Sigmoid colon (tissue), 6 donors: ENCODE measurements at regions not wholly inside any gene's neighbourhood (a gene's known extent, or its start where the extent isn't known, plus 50 kb on each side); places are given as distances from the start of the nearest gene placed in this dataset.

Source experiments
- DNase-seq: peaks from one replicate; pipeline ENCODE4 v3.0.0-alpha.2; 2019
- H3K27ac ChIP-seq, 4 donors: fragments of 200-600 bp; sonication (generic); one replicate each; pipeline ENCODE4 v1.5.1; 2016 to 2019; ENCODE audit warnings: mild to moderate bottlenecking in 1 of 4
- H3K27me3 ChIP-seq, 3 donors: fragments of 200-600 bp; sonication (generic); one replicate each; pipeline ENCODE4 v1.5.1; 2019; ENCODE audit warnings: mild to moderate bottlenecking in 1 of 3
- H3K36me3 ChIP-seq, 4 donors: fragments of 200-600 bp; sonication (generic); one replicate each; pipeline ENCODE4 v1.5.1; 2016 to 2019
- H3K4me1 ChIP-seq, 4 donors: fragments of 200-600 bp; sonication (generic); one replicate each; pipeline ENCODE4 v1.5.1; 2017 to 2019
- H3K4me3 ChIP-seq, 4 donors: fragments of 200-600 bp; sonication (generic); one replicate each; pipeline ENCODE4 v1.5.1; 2017 to 2019; ENCODE audit warnings: mild to moderate bottlenecking in 2 of 4, moderate library complexity in 1 of 4
- H3K9me3 ChIP-seq, 4 donors: fragments of 200-600 bp in 3 of 4; sonication (generic) in 3 of 4; one replicate each; pipeline versions ENCODE4 v1.5.1 to v1.6.1; 2013 to 2019
- CTCF ChIP-seq, 4 experiments: fragments of 450-650 bp in 3 of 4; fragments of 200-600 bp in 1 of 4; IDR thresholded peaks; one replicate each; pipeline ENCODE4 v1.5.1; 2016 to 2019; ENCODE audit warnings: antibody characterized with exemption in 4 of 4, mild to moderate bottlenecking in 3 of 4, moderate library complexity in 2 of 4
- EP300 ChIP-seq, 4 donors: sonication (generic); formaldehyde crosslinking; IDR thresholded peaks; one replicate each; pipeline ENCODE4 v1.6.1; 2017; ENCODE audit warnings: antibody characterized with exemption in 4 of 4
- POLR2A ChIP-seq, 2 donors: fragments of 450-650 bp; IDR thresholded peaks; one replicate each; pipeline ENCODE4 v1.6.1; 2016; ENCODE audit warnings: antibody characterized with exemption in 2 of 2, mild to moderate bottlenecking in 2 of 2, moderate library complexity in 2 of 2
- POLR2AphosphoS5 ChIP-seq, 4 donors: sonication (generic); formaldehyde crosslinking; IDR thresholded peaks; one replicate each; pipeline ENCODE4 v1.6.1; 2017; ENCODE audit warnings: antibody characterized with exemption in 4 of 4
- WGBS, 2 donors: extraction: QIAGEN DNeasy Blood & Tissue Kit; methylation state at CpG; one replicate each; pipeline ENCODE4 v1.1.7; 2013; 5-methylcytosine and 5-hydroxymethylcytosine counted together
- intact Hi-C: fragments of 100-400 bp; cut with DNase I; formaldehyde crosslinking; loops from one replicate; pipeline ENCODE4 v1.15.1; 2023
- donor health status: healthy with polysubstance abuse.
- donor health status: healthy.

GRCh38 chr21:41102281-41102680 is 65.7 kb upstream of the BACE2 start:
- H3K27me3 ChIP-seq, result peaks cover 0 to 18% (median 0%) of the 10 kb centered on the region in 3 donors
- no peaks in the 10 kb centered on the region for H3K9me3 ChIP-seq
- TF ChIP-seq POLR2A (IDR thresholded peaks at IDR 0.05), result no peak
- no peak for TF ChIP-seq EP300 (IDR thresholded peaks at IDR 0.05)
- TF ChIP-seq POLR2AphosphoS5 (IDR thresholded peaks at IDR 0.05), result no peak
- no peak for TF ChIP-seq CTCF (IDR thresholded peaks at IDR 0.05)
- H3K4me1 ChIP-seq, result no peaks in the 10 kb centered on the region
- no peak overlapping the region for H3K27ac ChIP-seq
- 40 to 41% methylated on average over 6 of the region's 6 CpGs for WGBS, 2 donors
- DNase-seq, result no peak
- no peak overlapping the region for H3K4me3 ChIP-seq
- no peaks in the 10 kb centered on the region for H3K36me3 ChIP-seq
- intact Hi-C loops, result no loop called here

- DNase-seq, result no peak
- TF ChIP-seq POLR2AphosphoS5 (IDR thresholded peaks at IDR 0.05) (no peak), POLR2A (IDR thresholded peaks at IDR 0.05) (no peak), CTCF (IDR thresholded peaks at IDR 0.05) (no peak), EP300 (IDR thresholded peaks at IDR 0.05) (no peak)
- Histone ChIP-seq H3K36me3 (no peaks in the 10 kb centered on the region), H3K27me3 (peaks cover 0 to 26% (median 0%) of the 10 kb centered on the region in 3 donors), H3K4me3 (no peak overlapping the region), H3K4me1 (no peaks in the 10 kb centered on the region), H3K27ac (no peak overlapping the region), H3K9me3 (no peaks in the 10 kb centered on the region)
- WGBS, 2 donors, result 79 to 88% methylated on average over 11 of the region's 11 CpGs
- intact Hi-C loops, result no loop called here
Measured at GRCh38 chr21:41107602-41108001, 60.4 kb upstream of the BACE2 start.

GRCh38 chr21:41108668-41109585 is 59.0 kb upstream of the BACE2 start:
- no peaks in the 10 kb centered on the region for H3K36me3 ChIP-seq
- H3K9me3 ChIP-seq, result no peaks in the 10 kb centered on the region
- H3K4me1 ChIP-seq, result no peaks in the 10 kb centered on the region
- intact Hi-C loops, result no loop called here
- no peak overlapping the region for H3K27ac ChIP-seq
- peaks cover 0 to 26% (median 0%) of the 10 kb centered on the region in 3 donors for H3K27me3 ChIP-seq
- H3K4me3 ChIP-seq, result no peak overlapping the region
- TF ChIP-seq POLR2AphosphoS5 (IDR thresholded peaks at IDR 0.05) (no peak), POLR2A (IDR thresholded peaks at IDR 0.05) (no peak), CTCF (IDR thresholded peaks at IDR 0.05) (no peak), EP300 (IDR thresholded peaks at IDR 0.05) (no peak)
- DNase-seq, result no peak
- WGBS, 2 donors, result 47 to 57% methylated on average over 17 of the region's 17 CpGs

DNA sequence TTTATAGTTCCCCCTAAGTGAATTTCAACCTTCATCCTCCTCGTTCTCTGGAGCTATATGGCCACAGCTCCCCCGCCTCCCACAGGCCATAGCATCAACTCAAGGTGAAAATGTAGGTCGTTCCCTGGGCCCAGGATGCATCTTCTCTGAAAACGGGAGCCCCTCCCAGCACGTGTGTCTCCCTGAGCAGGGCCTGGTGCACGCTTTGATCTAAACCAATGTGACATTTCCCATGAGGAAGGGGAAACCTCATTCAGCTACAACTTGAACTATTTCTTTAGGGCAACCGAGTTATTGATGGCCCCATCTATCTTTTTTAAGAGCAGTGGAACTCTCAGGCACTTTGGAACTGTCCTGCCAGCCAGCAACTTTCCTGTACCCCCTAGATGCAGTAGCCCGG is 57.8 kb upstream of the BACE2 start:
- H3K4me1 ChIP-seq, result no peaks in the 10 kb centered on the region
- H3K27ac ChIP-seq, result no peak overlapping the region
- H3K36me3 ChIP-seq, result no peaks in the 10 kb centered on the region
- 76 to 82% methylated on average over 8 of the region's 8 CpGs for WGBS, 2 donors
- TF ChIP-seq POLR2AphosphoS5 (IDR thresholded peaks at IDR 0.05) (no peak), POLR2A (IDR thresholded peaks at IDR 0.05) (no peak), CTCF (IDR thresholded peaks at IDR 0.05) (no peak), EP300 (IDR thresholded peaks at IDR 0.05) (no peak)
- H3K4me3 ChIP-seq, result no peak overlapping the region
- H3K27me3 ChIP-seq, result peaks cover 0 to 21% (median 0%) of the 10 kb centered on the region in 3 donors
- no peak for DNase-seq
- H3K9me3 ChIP-seq, result no peaks in the 10 kb centered on the region
- intact Hi-C loops, result no loop called here
